ENCODE measurements at regions not wholly inside any gene's neighbourhood (a gene's known extent, or its start where the extent isn't known, plus 50 kb on each side); places are given as distances from the start of the nearest gene placed in this dataset.

DNA sequence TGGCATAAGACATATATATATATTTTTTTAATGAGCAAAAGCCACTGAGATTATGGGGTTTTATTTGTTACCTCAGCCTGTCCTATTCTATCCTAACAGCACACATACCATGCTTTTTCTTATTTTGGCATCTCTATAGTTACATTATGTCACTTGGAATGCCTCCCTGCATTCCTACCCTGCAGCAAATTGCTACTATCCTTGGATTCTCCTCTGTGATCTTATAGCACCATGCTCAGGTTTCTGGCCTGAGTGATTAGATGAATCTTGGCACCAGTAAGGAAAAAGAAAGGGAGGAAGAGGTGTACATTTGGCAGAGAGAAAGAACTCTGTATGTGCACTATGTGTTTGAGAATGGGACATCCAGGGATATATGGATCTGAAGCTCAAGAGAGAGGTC lies 86.3 kb upstream of the PELI1 start:
- no peak for TF ChIP-seq POLR2A (IDR thresholded peaks at IDR 0.05)
- TF ChIP-seq, protein P1, sequence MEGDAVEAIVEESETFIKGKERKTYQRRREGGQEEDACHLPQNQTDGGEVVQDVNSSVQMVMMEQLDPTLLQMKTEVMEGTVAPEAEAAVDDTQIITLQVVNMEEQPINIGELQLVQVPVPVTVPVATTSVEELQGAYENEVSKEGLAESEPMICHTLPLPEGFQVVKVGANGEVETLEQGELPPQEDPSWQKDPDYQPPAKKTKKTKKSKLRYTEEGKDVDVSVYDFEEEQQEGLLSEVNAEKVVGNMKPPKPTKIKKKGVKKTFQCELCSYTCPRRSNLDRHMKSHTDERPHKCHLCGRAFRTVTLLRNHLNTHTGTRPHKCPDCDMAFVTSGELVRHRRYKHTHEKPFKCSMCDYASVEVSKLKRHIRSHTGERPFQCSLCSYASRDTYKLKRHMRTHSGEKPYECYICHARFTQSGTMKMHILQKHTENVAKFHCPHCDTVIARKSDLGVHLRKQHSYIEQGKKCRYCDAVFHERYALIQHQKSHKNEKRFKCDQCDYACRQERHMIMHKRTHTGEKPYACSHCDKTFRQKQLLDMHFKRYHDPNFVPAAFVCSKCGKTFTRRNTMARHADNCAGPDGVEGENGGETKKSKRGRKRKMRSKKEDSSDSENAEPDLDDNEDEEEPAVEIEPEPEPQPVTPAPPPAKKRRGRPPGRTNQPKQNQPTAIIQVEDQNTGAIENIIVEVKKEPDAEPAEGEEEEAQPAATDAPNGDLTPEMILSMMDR (IDR thresholded peaks at IDR 0.05), result no peak
- H3K4me3 ChIP-seq, result no peak overlapping the region
- ATAC-seq (no peak), DNase-seq (no peak)
- peaks cover 5% of the 10 kb centered on the region for H3K4me1 ChIP-seq
- no peaks in the 10 kb centered on the region for H3K27me3 ChIP-seq
- intact Hi-C loops (cut with DNase I), result no loop called here
- no peaks in the 10 kb centered on the region for H3K9me3 ChIP-seq
- no peak overlapping the region for H3K27ac ChIP-seq
- no peaks in the 10 kb centered on the region for H3K36me3 ChIP-seq (replicated peaks in 1 of 2; ENCODE audit: insufficient read depth in 1 of 2, low read depth in 2 of 2)

DNA sequence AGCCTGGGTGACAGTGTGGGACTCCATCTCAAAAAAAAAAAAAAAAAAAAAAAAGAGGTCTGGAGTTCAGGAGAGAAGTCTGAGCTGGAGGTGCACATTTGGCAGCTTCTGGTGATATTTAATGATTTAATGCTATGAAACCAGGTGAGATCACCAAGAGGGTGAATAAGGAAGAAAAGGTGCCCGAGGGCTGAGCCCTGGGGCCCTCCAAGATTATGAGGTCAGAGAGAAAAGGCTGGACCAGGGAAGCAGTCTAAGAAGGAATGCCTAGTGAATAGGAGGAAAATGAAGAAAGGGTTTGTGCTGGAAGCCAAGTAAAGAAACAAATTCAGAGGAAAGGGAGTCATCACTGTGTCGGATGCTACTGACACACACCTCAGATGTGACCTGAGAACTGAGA lies 88.0 kb upstream of the PELI1 start:
- no peak for TF ChIP-seq POLR2A (IDR thresholded peaks at IDR 0.05)
- TF ChIP-seq, protein P1 (IDR thresholded peaks at IDR 0.05), result no peak
- Histone ChIP-seq H3K27ac (no peak overlapping the region), H3K27me3 (no peaks in the 10 kb centered on the region), H3K4me1 (peaks cover 5% of the 10 kb centered on the region), H3K4me3 (no peak overlapping the region), H3K9me3 (no peaks in the 10 kb centered on the region), H3K36me3 (replicated peaks in 1 of 2; ENCODE audit: insufficient read depth in 1 of 2, low read depth in 2 of 2) (no peaks in the 10 kb centered on the region)
- intact Hi-C loops (cut with DNase I), result no loop called here
- WGBS, 2 donors, result 95 to 100% methylated on average over 2 of the region's 2 CpGs
- DNase-seq, result no peak
- no peak for ATAC-seq

DNA sequence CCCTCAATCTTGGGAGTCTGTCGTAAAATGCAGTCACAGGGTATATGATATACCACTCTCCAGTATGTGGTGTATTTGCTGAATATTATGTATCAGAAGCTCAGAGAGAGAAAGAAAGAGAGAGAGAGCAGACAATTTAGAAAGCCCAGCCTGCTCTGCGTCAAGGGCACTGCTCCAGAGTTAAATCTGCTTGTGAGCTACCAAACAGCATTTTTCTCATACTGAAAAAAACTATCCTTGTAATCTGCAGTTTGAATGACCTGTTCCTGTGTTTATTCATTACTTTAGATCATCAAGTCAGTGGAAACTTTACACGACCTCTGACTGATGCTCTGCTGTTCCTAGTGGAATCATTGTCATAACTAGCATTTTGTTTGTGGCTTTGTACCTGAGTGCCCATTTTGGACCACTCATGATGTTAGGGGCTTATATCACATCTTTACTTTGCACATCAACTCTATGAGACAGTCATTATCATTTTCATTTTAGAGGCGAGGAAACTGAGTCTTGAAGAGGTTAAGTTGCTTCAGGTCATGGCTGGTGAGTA lies 89.2 kb upstream of the PELI1 start:
- Histone ChIP-seq H3K27me3 (no peaks in the 10 kb centered on the region), H3K4me3 (no peak overlapping the region), H3K9me3 (no peaks in the 10 kb centered on the region), H3K27ac (no peak overlapping the region), H3K4me1 (peaks cover 3% of the 10 kb centered on the region), H3K36me3 (replicated peaks in 1 of 2; ENCODE audit: insufficient read depth in 1 of 2, low read depth in 2 of 2) (no peaks in the 10 kb centered on the region)
- no peak for ATAC-seq
- TF ChIP-seq, protein P1 (IDR thresholded peaks at IDR 0.05), result no peak
- no peak for TF ChIP-seq POLR2A (IDR thresholded peaks at IDR 0.05)
- 73 to 84% methylated on average over 4 of the region's 4 CpGs for WGBS, 2 donors
- DNase-seq, result no peak
- intact Hi-C loops (cut with DNase I), result no loop called here

DNA sequence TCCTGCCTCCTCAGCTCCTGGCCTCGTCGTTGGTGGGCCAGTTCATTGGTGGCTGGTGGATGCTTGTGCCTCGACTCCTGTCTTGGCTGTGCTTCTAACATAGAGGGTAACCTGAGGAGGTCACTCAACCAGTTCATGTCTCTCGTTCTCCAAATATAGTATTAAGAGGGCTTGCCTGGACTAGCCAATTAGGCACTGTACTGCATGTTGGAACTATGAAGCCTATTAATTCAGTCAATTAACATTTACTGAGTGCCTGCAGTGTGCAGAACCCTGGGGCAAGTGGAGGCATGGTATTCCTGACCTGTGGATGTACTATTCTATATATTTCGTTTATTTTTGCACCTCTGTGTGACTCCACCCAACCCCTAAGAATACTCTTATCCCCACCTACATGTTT lies 89.9 kb upstream of the PELI1 start:
- Histone ChIP-seq H3K36me3 (replicated peaks in 1 of 2; ENCODE audit: insufficient read depth in 1 of 2, low read depth in 2 of 2) (no peaks in the 10 kb centered on the region), H3K9me3 (no peaks in the 10 kb centered on the region), H3K27ac (no peak overlapping the region), H3K27me3 (no peaks in the 10 kb centered on the region), H3K4me1 (no peaks in the 10 kb centered on the region), H3K4me3 (no peak overlapping the region)
- DNase-seq, result no peak
- intact Hi-C loops (cut with DNase I), result no loop called here
- TF ChIP-seq, protein P1 (IDR thresholded peaks at IDR 0.05), result no peak
- TF ChIP-seq POLR2A (IDR thresholded peaks at IDR 0.05), result no peak
- 75 to 82% methylated on average over 5 of the region's 5 CpGs for WGBS, 2 donors
- no peak for ATAC-seq

DNA sequence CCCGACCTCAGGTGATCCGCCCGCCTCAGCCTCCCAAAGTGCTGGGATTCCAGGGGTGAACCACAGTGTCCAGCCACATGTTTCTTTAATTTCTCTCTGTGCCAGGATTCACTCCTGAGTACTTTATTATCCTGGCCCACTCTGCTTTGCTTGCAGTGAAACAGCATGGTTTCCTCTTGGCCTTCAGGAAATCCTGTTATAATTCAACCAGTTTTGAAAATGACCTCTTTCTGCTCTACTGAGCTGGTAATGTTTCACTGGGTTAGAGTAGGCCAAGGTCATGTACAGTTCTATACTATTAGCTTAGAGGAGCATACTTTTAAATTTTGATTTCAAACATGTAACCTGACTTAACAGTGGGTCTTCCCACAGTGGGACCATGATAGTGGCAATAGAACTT lies 90.6 kb upstream of the PELI1 start:
- H3K36me3 ChIP-seq (replicated peaks in 1 of 2; ENCODE audit: insufficient read depth in 1 of 2, low read depth in 2 of 2), result no peaks in the 10 kb centered on the region
- DNase-seq (no peak), ATAC-seq (no peak)
- H3K4me1 ChIP-seq, result no peaks in the 10 kb centered on the region
- intact Hi-C loops (cut with DNase I), result no loop called here
- H3K9me3 ChIP-seq, result no peaks in the 10 kb centered on the region
- TF ChIP-seq POLR2A (IDR thresholded peaks at IDR 0.05), result no peak
- TF ChIP-seq, protein P1 (IDR thresholded peaks at IDR 0.05), result no peak
- no peaks in the 10 kb centered on the region for H3K27me3 ChIP-seq
- 97 to 98% methylated on average over 3 of the region's 3 CpGs for WGBS, 2 donors
- no peak overlapping the region for H3K4me3 ChIP-seq
- H3K27ac ChIP-seq, result no peak overlapping the region
